C4-2B (cell line): ENCODE measurements at regions not wholly inside any gene's neighbourhood (a gene's known extent, or its start where the extent isn't known, plus 50 kb on each side); places are given as distances from the start of the nearest gene placed in this dataset.
A peak's percentile ranks its signal among the peaks of the same experiment; 100 is the strongest.
"Not testable (repeated sequence)": the region's sequence is repeated elsewhere in the genome, so short reads cannot be mapped to it uniquely, and the experiment has no call there.

Experiments
- H3K27ac ChIP-seq: fragments of 450-650 bp; 2 replicates; pipeline ENCODE4 v1.5.1; 2017
- CTCF ChIP-seq: fragments of 450-650 bp; conservative IDR thresholded peaks from 2 replicates; pipeline ENCODE4 v1.5.1; 2017; ENCODE audit warnings: mild to moderate bottlenecking
- ZFX ChIP-seq: fragments of 450-650 bp; IDR thresholded peaks from 2 replicates; pipeline ENCODE4 v1.6.1; 2017

GRCh38 chr10:109620396-109620795 lies 302.9 kb downstream of the XPNPEP1 start:
- TF ChIP-seq CTCF (no peak), ZFX (no peak)
- H3K27ac ChIP-seq, result no peak overlapping the region

GRCh38 chr10:109619914-109620313 lies 303.4 kb downstream of the XPNPEP1 start:
- no peak overlapping the region for H3K27ac ChIP-seq
- TF ChIP-seq ZFX (no peak), CTCF (no peak)

- H3K27ac ChIP-seq, result no peak overlapping the region
- TF ChIP-seq CTCF, result no peak
- TF ChIP-seq ZFX, result no peak
These were observed 304.6 kb downstream of the XPNPEP1 start for GRCh38 chr10:109618748-109619147.

- TF ChIP-seq ZFX (no peak), CTCF (no peak)
These were observed 305.0 kb downstream of the XPNPEP1 start for GRCh38 chr10:109618301-109618700.

GRCh38 chr10:109616359-109616980 lies 306.8 kb downstream of the XPNPEP1 start:
- H3K27ac ChIP-seq, result peak overlapping the region; percentile 9; the same call in 1 of the 2 replicates
- no peak for TF ChIP-seq CTCF
- TF ChIP-seq ZFX, result no peak

More at GRCh38 chr10:109618301-109618700, 305.0 kb downstream of the XPNPEP1 start:
- no peak overlapping the region for H3K27ac ChIP-seq

GRCh38 chr10:109595356-109595755 lies 328.0 kb downstream of the XPNPEP1 start:
- not testable (repeated sequence) for H3K27ac ChIP-seq

GRCh38 chr10:109593682-109594081 lies 329.6 kb downstream of the XPNPEP1 start:
- H3K27ac ChIP-seq, result no peak overlapping the region
- TF ChIP-seq CTCF, result no peak
- TF ChIP-seq ZFX, result no peak

- no peak for TF ChIP-seq ZFX
- no peak for TF ChIP-seq CTCF
- no peak overlapping the region for H3K27ac ChIP-seq
These were observed 330.9 kb downstream of the XPNPEP1 start for GRCh38 chr10:109592391-109592790.
